ENCODE measurements at regions not wholly inside any gene's neighbourhood (a gene's known extent, or its start where the extent isn't known, plus 50 kb on each side); places are given as distances from the start of the nearest gene placed in this dataset.

- TF ChIP-seq CTCF (IDR thresholded peaks at IDR 0.05; ENCODE audit: poor library complexity, severe bottlenecking) (no peak), REST (IDR thresholded peaks at IDR 0.05; ENCODE audit: borderline replicate concordance) (no peak), EP300 (conservative IDR thresholded peaks at IDR 0.05; ENCODE audit: poor library complexity, severe bottlenecking) (no peak), RAD21 (conservative IDR thresholded peaks at IDR 0.05) (no peak), EZH2 (IDR thresholded peaks at IDR 0.05; ENCODE audit: borderline replicate concordance, insufficient read depth, low read length, poor library complexity, severe bottlenecking) (no peak), SMC3 (conservative IDR thresholded peaks at IDR 0.05; ENCODE audit: poor library complexity) (no peak)
Observed at GRCh38 chr2:59538398-59538911, 1015.0 kb downstream of the BCL11A start.
